Activated naive CD4-positive, alpha-beta T cell (primary cell): ENCODE measurements at regions not wholly inside any gene's neighbourhood (a gene's known extent, or its start where the extent isn't known, plus 50 kb on each side); places are given as distances from the start of the nearest gene placed in this dataset.
A peak's percentile ranks its signal among the peaks of the same experiment; 100 is the strongest.

Experiments
- DNase-seq, 4 experiments: peaks; one replicate each; lab custom pipeline; 2025; lab: John Stamatoyannopoulos, UW

- no peak for DNase-seq
These were observed 50.0 kb upstream of the LCTL start for GRCh38 chr15:66615846-66616245.

- DNase-seq: no peak
These were observed 51.6 kb upstream of the LCTL start for GRCh38 chr15:66617137-66618090.

- DNase-seq: peak in 1 of 4 experiments; percentile 42
These were observed 53.5 kb upstream of the LCTL start for GRCh38 chr15:66619152-66619903.

- no peak for DNase-seq
These were observed 54.5 kb upstream of the LCTL start for GRCh38 chr15:66620341-66620740.

- no peak for DNase-seq
These were observed 55.0 kb upstream of the LCTL start for GRCh38 chr15:66620744-66621344.

- no peak for DNase-seq
These were observed 56.0 kb upstream of the LCTL start for GRCh38 chr15:66621491-66622467.

- DNase-seq: no peak
These were observed 56.8 kb upstream of the LCTL start for GRCh38 chr15:66622591-66623022.

- no peak for DNase-seq
These were observed 58.1 kb upstream of the LCTL start for GRCh38 chr15:66623801-66624453.

- no peak for DNase-seq
These were observed 59.7 kb upstream of the LCTL start for GRCh38 chr15:66625531-66625930.

GRCh38 chr15:66625974-66626373, 60.2 kb upstream of the LCTL start:
- DNase-seq: no peak

GRCh38 chr15:66628976-66629723, 63.4 kb upstream of the LCTL start:
- no peak for DNase-seq

GRCh38 chr15:66629817-66630576, 64.2 kb upstream of the LCTL start:
- no peak for DNase-seq

GRCh38 chr15:66630801-66631351, 65.1 kb upstream of the LCTL start:
- no peak for DNase-seq

GRCh38 chr15:66631616-66632263, 65.9 kb upstream of the LCTL start:
- DNase-seq: no peak

GRCh38 chr15:66633041-66633937, 67.5 kb upstream of the LCTL start:
- no peak for DNase-seq

- no peak for DNase-seq
These were observed 68.1 kb upstream of the LCTL start for GRCh38 chr15:66633938-66634250.

- no peak for DNase-seq
These were observed 67.5 kb upstream of the SMAD6 start for GRCh38 chr15:66634540-66634939.

GRCh38 chr15:66635006-66635405, 67.0 kb upstream of the SMAD6 start:
- no peak for DNase-seq
